Vagina (tissue), 2 donors: ENCODE measurements at regions not wholly inside any gene's neighbourhood (a gene's known extent, or its start where the extent isn't known, plus 50 kb on each side); places are given as distances from the start of the nearest gene placed in this dataset.

Experiments used
- CTCF ChIP-seq, 3 experiments: fragments of 450-650 bp in 2 of 3; fragments of 200-600 bp in 1 of 3; sonication (generic) in 1 of 3; IDR thresholded peaks; one replicate each; pipeline ENCODE4 v1.5.1; 2017 to 2019; ENCODE audit warnings: antibody characterized with exemption in 3 of 3, mild to moderate bottlenecking in 2 of 3, moderate library complexity in 2 of 3
- POLR2A ChIP-seq, 2 donors: fragments of 450-650 bp; IDR thresholded peaks; one replicate each; pipeline ENCODE4 v1.6.1; 2017; ENCODE audit warnings: antibody characterized with exemption in 2 of 2, mild to moderate bottlenecking in 2 of 2, moderate library complexity in 2 of 2
- POLR2AphosphoS5 ChIP-seq, 2 donors: sonication (generic); formaldehyde crosslinking; IDR thresholded peaks; one replicate each; pipeline ENCODE4 v1.9.0; 2017; ENCODE audit warnings: antibody characterized with exemption in 2 of 2, mild to moderate bottlenecking in 2 of 2, low read depth in 1 of 2; ENCODE audit not compliant: insufficient read depth in 1 of 2

- TF ChIP-seq POLR2A (IDR thresholded peaks at IDR 0.05) (no peak), CTCF (IDR thresholded peaks at IDR 0.05) (no peak), POLR2AphosphoS5 (IDR thresholded peaks at IDR 0.05; ENCODE audit: insufficient read depth in 1 of 2, low read depth in 1 of 2) (no peak)
Measured at GRCh38 chr12:125544960-125545359, 479.7 kb downstream of the AACS start.
